K562 (cell line): ENCODE measurements at regions not wholly inside any gene's neighbourhood (a gene's known extent, or its start where the extent isn't known, plus 50 kb on each side); places are given as distances from the start of the nearest gene placed in this dataset.

Experiments used
- ATAC-seq: fragments of 200-7000 bp; cut with Tn5 transposase; 3 replicates; pipeline ENCODE4 v1.9.1; 2020; ENCODE audit warnings: moderate library complexity
- BruUV-seq: library from RNA; stranded (reverse); fragments of 400-500 nt; replicated peaks from 2 replicates; lab custom pipeline; 2021; lab: Mats Ljungman, UMichigan
- CTCF ChIA-PET: fragments of 300-600 bp; formaldehyde crosslinking; extraction: SDS; loops from one replicate; lab custom pipeline; 2021; ENCODE audit warnings: low intra/inter-chr PET ratio; lab: Yijun Ruan, JAX
- POLR2A ChIA-PET: fragments of 300-600, 350-650 bp; sonication (Branson Sonifier 250); formaldehyde crosslinking; extraction: SDS; loops from one replicate; lab custom pipeline; 2021; ENCODE audit warnings: antibody characterized with exemption, inconsistent platforms; lab: Yijun Ruan, JAX
- DNase-seq, 4 experiments: peaks; one replicate each; pipeline versions ENCODE4 v3.0.0 to v3.0.0-alpha.2; 2011 to 2018; ENCODE audit warnings: low spot score in 3 of 4, mixed read lengths in 3 of 4; ENCODE audit errors: extremely low read depth in 1 of 4
- FAIRE-seq: peaks from 2 replicates; lab custom pipeline; 2011; peaks lifted over from hg19 to GRCh38; lab: Jason Lieb, UNC
- H2AFZ ChIP-seq: 2 replicates; pipeline ENCODE4 v1.6.0; 2011; ENCODE audit warnings: low read depth, low read length, control low read depth, inconsistent platforms
- H3K27ac ChIP-seq: fragments of 200-600 bp; 3 replicates; pipeline ENCODE4 v1.8.0; 2011; ENCODE audit warnings: low read depth, mild to moderate bottlenecking, control low read depth, inconsistent platforms, low read length, moderate library complexity, mixed read lengths; ENCODE audit errors: extremely low read depth
- H3K27me3 ChIP-seq, 2 experiments: fragments of 300-600 bp in 1 of 2; 2 replicates in 1 of 2; 3 replicates in 1 of 2; pipeline versions ENCODE4 v1.6.0 to v1.8.0; 2011; ENCODE audit warnings: inconsistent platforms in 2 of 2, low read length in 2 of 2, mild to moderate bottlenecking in 1 of 2, mixed read lengths in 1 of 2, moderate library complexity in 1 of 2; ENCODE audit not compliant: control insufficient read depth in 2 of 2, insufficient read depth in 2 of 2
- H3K36me3 ChIP-seq: fragments of 300-600 bp; 3 replicates; pipeline ENCODE4 v1.8.0; 2011; ENCODE audit warnings: mild to moderate bottlenecking, low read length, inconsistent platforms; ENCODE audit not compliant: control insufficient read depth, insufficient read depth
- H3K4me1 ChIP-seq, 2 experiments: fragments of 200-600 bp in 1 of 2; replicated peaks in 1 of 2; 2 replicates in 1 of 2; 3 replicates in 1 of 2; pipeline versions ENCODE4 v1.5.1 to v1.8.0; 2011; ENCODE audit warnings: inconsistent platforms in 2 of 2, low read length in 2 of 2, mild to moderate bottlenecking in 1 of 2, mixed read lengths in 1 of 2, moderate library complexity in 1 of 2; ENCODE audit not compliant: control insufficient read depth in 2 of 2, insufficient read depth in 2 of 2
- H3K4me2 ChIP-seq: 2 replicates; pipeline ENCODE4 v1.6.1; 2011; ENCODE audit warnings: low read length, control low read depth, inconsistent platforms, mixed read lengths; ENCODE audit not compliant: insufficient read depth
- H3K4me3 ChIP-seq: fragments of 200-600 bp; sonication (generic), shearing (Covaris generic); 2 replicates; pipeline ENCODE4 v1.5.1; 2016; ENCODE audit warnings: control low read depth, inconsistent platforms
- H3K79me2 ChIP-seq: fragments of 200-600 bp; 3 replicates; pipeline ENCODE4 v1.8.0; 2011; ENCODE audit warnings: low read length, inconsistent platforms; ENCODE audit not compliant: control insufficient read depth, insufficient read depth
- H3K9ac ChIP-seq, 2 experiments: 2 replicates each; pipeline versions ENCODE4 v1.6.0 to v1.6.1; 2011; ENCODE audit warnings: low read depth in 2 of 2, low read length in 2 of 2, control low read depth in 1 of 2, inconsistent platforms in 1 of 2, mild to moderate bottlenecking in 1 of 2, mixed read lengths in 1 of 2; ENCODE audit not compliant: insufficient read depth in 1 of 2
- H3K9me1 ChIP-seq: one replicate; pipeline ENCODE4 v1.6.0; 2011; ENCODE audit warnings: inconsistent platforms, mild to moderate bottlenecking, low read length, moderate library complexity; ENCODE audit not compliant: control insufficient read depth, insufficient read depth
- H3K9me3 ChIP-seq: replicated peaks from 2 replicates; pipeline ENCODE4 v1.5.1; 2011; ENCODE audit warnings: low read depth, low read length, inconsistent platforms; ENCODE audit not compliant: control insufficient read depth, insufficient read depth
- H4K20me1 ChIP-seq: replicated peaks from 2 replicates; pipeline ENCODE4 v1.6.1; 2011; ENCODE audit warnings: low read length, inconsistent platforms, mixed read lengths; ENCODE audit not compliant: control insufficient read depth, insufficient read depth
- ARNT ChIP-seq, 2 experiments: fragments of 450-650 bp; IDR thresholded peaks; 2 replicates each; pipeline ENCODE4 v1.6.1; 2016; ENCODE audit warnings: mild to moderate bottlenecking in 1 of 2
- CREB1 ChIP-seq, 2 experiments: sonication (generic) in 1 of 2; formaldehyde crosslinking in 1 of 2; IDR thresholded peaks; 2 replicates each; pipeline versions ENCODE4 v1.6.1 to v1.8.0; 2012 to 2022; ENCODE audit warnings: inconsistent platforms in 1 of 2, mild to moderate bottlenecking in 1 of 2, missing genetic modification reagents in 1 of 2, moderate library complexity in 1 of 2
- NR4A1 ChIP-seq, 2 experiments: fragments of 250-450 bp in 1 of 2; fragments of 450-650 bp in 1 of 2; sonication (Bioruptor Pico) in 1 of 2; IDR thresholded peaks; 2 replicates each; pipeline versions ENCODE4 v1.4.0 to v1.6.1; 2016 to 2020; ENCODE audit warnings: mild to moderate bottlenecking in 2 of 2, missing compliant biosample characterization in 1 of 2, missing genetic modification characterization in 1 of 2, moderate library complexity in 1 of 2
- PTTG1 ChIP-seq: fragments of 450-650 bp; IDR thresholded peaks from 2 replicates; pipeline ENCODE4 v1.6.1; 2016; ENCODE audit warnings: low read depth, mild to moderate bottlenecking, missing genetic modification characterization, missing compliant biosample characterization
- WGBS: fragments of 100-300 bp; shearing (Covaris generic); methylation state at CpG from one replicate; pipeline ENCODE4 v1.1.6; 2016; ENCODE audit warnings: low coverage, mixed read lengths; ENCODE audit not compliant: insufficient coverage; ENCODE audit errors: missing lambda C conversion rate; 5-methylcytosine and 5-hydroxymethylcytosine counted together
- in situ Hi-C: fragments of 300-500 bp; cut with MboI; formaldehyde crosslinking; loops from 4 replicates; pipeline ENCODE4 v1.15.0; 2018; ENCODE audit warnings: inconsistent platforms, mixed read lengths
- intact Hi-C: fragments of 100-400 bp; cut with micrococcal nuclease; formaldehyde crosslinking; loops from 2 replicates; pipeline ENCODE4 v1.14.2; 2022
- TF ChIP-seq, protein P1 (sequence below): fragments of 450-650 bp; IDR thresholded peaks from 2 replicates; pipeline ENCODE4 v1.6.1; 2017; ENCODE audit warnings: antibody characterized with exemption, mild to moderate bottlenecking

DNA sequence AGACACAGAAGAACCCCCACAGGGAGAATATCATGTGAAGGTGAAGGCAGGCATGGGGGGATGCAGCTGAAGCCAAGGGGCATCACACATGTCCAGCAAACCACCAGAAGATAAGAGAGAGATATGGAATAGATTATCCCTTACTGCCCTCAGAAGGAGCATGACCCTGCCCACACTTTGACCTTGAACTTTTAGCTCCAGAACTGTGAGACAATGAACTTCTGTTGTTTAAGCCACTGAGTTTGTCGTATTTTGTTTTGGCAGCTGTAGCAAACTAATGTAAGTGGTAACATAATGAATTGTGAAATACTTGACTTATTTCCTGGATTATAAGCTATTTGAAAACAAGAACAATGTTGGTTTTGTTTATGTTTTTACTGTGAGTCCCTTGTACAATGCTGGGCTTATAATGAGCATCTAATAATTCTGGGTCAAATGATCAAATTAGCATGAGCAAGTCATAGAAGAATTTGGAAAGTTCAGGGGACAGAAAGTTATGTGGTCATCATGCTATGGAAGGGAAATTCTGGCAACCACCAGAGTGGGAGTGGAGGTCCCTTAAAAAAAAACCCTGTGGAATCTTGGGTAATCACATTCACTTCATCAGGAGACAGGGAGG, 541.0 kb upstream of the KLHL29 start:
- Histone ChIP-seq H4K20me1 (no peaks in the 10 kb centered on the region), H3K9me1 (no peaks in the 10 kb centered on the region), H3K4me1 (no peaks in the 10 kb centered on the region), H3K4me3 (no peak overlapping the region), H3K27me3 (no peaks in the 10 kb centered on the region), H3K9me3 (no peaks in the 10 kb centered on the region; the same call in 1 of the 2 replicates), H3K27ac (no peak overlapping the region), H3K79me2 (no peaks in the 10 kb centered on the region), H3K9ac (no peak overlapping the region), H3K36me3 (no peaks in the 10 kb centered on the region), H3K4me2 (no peak overlapping the region), H2AFZ (no peak overlapping the region)
- POLR2A ChIA-PET: no interaction called here
- intact Hi-C loops: no loop called here
- CTCF ChIA-PET: no interaction called here
- BruUV-seq: no TSS peak
- TF ChIP-seq NR4A1 (CRISPR knock-in tag; IDR thresholded peaks at IDR 0.05) (no peak), NR4A1 (tag; IDR thresholded peaks at IDR 0.05) (no peak), PTTG1 (tag) (no peak), ARNT (IDR thresholded peaks at IDR 0.05) (no peak), CREB1 (IDR thresholded peaks at IDR 0.05) (no peak), CREB1 (CRISPR knock-in tag; IDR thresholded peaks at IDR 0.05) (no peak)
- TF ChIP-seq, protein P1, sequence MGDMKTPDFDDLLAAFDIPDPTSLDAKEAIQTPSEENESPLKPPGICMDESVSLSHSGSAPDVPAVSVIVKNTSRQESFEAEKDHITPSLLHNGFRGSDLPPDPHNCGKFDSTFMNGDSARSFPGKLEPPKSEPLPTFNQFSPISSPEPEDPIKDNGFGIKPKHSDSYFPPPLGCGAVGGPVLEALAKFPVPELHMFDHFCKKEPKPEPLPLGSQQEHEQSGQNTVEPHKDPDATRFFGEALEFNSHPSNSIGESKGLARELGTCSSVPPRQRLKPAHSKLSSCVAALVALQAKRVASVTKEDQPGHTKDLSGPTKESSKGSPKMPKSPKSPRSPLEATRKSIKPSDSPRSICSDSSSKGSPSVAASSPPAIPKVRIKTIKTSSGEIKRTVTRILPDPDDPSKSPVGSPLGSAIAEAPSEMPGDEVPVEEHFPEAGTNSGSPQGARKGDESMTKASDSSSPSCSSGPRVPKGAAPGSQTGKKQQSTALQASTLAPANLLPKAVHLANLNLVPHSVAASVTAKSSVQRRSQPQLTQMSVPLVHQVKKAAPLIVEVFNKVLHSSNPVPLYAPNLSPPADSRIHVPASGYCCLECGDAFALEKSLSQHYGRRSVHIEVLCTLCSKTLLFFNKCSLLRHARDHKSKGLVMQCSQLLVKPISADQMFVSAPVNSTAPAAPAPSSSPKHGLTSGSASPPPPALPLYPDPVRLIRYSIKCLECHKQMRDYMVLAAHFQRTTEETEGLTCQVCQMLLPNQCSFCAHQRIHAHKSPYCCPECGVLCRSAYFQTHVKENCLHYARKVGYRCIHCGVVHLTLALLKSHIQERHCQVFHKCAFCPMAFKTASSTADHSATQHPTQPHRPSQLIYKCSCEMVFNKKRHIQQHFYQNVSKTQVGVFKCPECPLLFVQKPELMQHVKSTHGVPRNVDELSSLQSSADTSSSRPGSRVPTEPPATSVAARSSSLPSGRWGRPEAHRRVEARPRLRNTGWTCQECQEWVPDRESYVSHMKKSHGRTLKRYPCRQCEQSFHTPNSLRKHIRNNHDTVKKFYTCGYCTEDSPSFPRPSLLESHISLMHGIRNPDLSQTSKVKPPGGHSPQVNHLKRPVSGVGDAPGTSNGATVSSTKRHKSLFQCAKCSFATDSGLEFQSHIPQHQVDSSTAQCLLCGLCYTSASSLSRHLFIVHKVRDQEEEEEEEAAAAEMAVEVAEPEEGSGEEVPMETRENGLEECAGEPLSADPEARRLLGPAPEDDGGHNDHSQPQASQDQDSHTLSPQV: no peak
- FAIRE-seq: no peak
- 0% methylated on average over 1 of the region's 1 CpG for WGBS
- no peak for ATAC-seq
- no peak for DNase-seq
- in situ Hi-C loops: no loop called here
